Activated CD8-positive, alpha-beta T cell treated with anti-CD3 and anti-CD28 coated beads for 36 hours (primary cell): ENCODE measurements at regions not wholly inside any gene's neighbourhood (a gene's known extent, or its start where the extent isn't known, plus 50 kb on each side); places are given as distances from the start of the nearest gene placed in this dataset.

Experiments used
- ATAC-seq: fragments of 200-7000 bp; cut with Tn5 transposase; one replicate; pipeline ENCODE4 v1.10.0; 2021; ENCODE audit warnings: mild to moderate bottlenecking, moderate library complexity
- CTCF ChIA-PET: fragments of 350-600 bp; sonication (Branson Sonifier 250); formaldehyde crosslinking; loops from one replicate; lab custom pipeline; 2021; ENCODE audit warnings: antibody characterized with exemption; lab: Charles Lee
- POLR2A ChIA-PET: fragments of 350-600 bp; sonication (Branson Sonifier 250); formaldehyde crosslinking; loops from one replicate; lab custom pipeline; 2021; ENCODE audit warnings: antibody characterized with exemption; lab: Charles Lee
- DNase-seq: peaks from one replicate; pipeline ENCODE4 v3.0.0-alpha.2; 2020
- H3K27ac Mint-ChIP-seq: one replicate; pipeline ENCODE4 v1.8.0; 2021; ENCODE audit warnings: mild to moderate bottlenecking, mixed read lengths
- H3K27me3 Mint-ChIP-seq: one replicate; pipeline ENCODE4 v1.8.0; 2021; ENCODE audit warnings: mixed read lengths
- H3K36me3 Mint-ChIP-seq: one replicate; pipeline ENCODE4 v1.8.0; 2021; ENCODE audit warnings: low read depth, mixed read lengths
- H3K4me1 Mint-ChIP-seq: one replicate; pipeline ENCODE4 v1.8.0; 2021; ENCODE audit warnings: low read depth, mixed read lengths
- H3K4me3 Mint-ChIP-seq: one replicate; pipeline ENCODE4 v1.8.0; 2021; ENCODE audit warnings: mild to moderate bottlenecking, moderate library complexity, mixed read lengths
- H3K9me3 Mint-ChIP-seq: one replicate; pipeline ENCODE4 v1.8.0; 2021; ENCODE audit warnings: mixed read lengths
- CTCF ChIP-seq: fragments of 200-600 bp; IDR thresholded peaks from one replicate; pipeline ENCODE4 v1.8.0; 2022; ENCODE audit warnings: antibody characterized with exemption, mild to moderate bottlenecking
- intact Hi-C: fragments of 100-400 bp; cut with micrococcal nuclease; formaldehyde crosslinking; loops from one replicate; pipeline ENCODE4 v1.10.0; 2022

DNA sequence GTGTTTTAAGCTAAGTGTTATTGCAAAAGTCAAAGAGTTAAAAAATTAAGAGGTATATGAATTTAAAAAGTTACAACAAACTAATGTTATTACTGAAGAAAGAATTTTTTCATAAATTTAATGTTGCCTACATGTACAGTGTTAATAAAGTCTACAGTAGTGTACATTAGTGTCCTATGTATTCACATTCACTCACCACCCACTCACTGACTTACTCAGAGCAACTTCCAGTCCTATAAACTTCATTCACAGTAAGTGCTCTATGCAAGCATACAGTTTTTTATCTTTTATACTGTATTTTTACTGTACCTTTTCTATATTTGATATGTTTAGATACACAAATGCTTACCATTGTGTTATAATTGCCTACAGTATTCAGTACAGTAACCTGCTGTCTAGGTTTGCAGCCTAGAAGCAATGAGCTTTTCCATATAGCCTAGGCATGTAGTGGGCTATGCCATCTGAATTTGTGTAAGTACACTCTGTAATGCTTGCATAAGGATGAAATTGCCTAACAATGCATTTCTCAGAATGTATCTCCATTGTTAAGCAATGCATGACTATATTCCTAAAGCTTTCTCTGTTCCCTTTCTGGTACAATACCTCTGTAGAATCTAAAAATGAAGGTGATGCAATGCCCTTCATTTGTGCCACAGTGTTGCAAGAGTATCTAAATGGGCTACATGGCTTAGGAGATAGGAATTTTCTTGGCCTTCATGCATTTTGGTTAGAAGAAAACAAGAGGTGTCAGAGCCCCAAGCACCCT lies 370.8 kb upstream of the NT5C1B start:
- H3K36me3 Mint-ChIP-seq = peaks cover 1% of the 10 kb centered on the region
- intact Hi-C loops = no loop called here
- TF ChIP-seq CTCF = no peak
- ChIA-PET CTCF (no interaction called here), POLR2A (no interaction called here)
- peaks cover 4% of the 10 kb centered on the region for H3K9me3 Mint-ChIP-seq
- no peaks in the 10 kb centered on the region for H3K4me1 Mint-ChIP-seq
- DNase-seq (no peak), ATAC-seq (no peak)
- no peaks in the 10 kb centered on the region for H3K27me3 Mint-ChIP-seq
- H3K4me3 Mint-ChIP-seq = no peak overlapping the region
- H3K27ac Mint-ChIP-seq = no peak overlapping the region

DNA sequence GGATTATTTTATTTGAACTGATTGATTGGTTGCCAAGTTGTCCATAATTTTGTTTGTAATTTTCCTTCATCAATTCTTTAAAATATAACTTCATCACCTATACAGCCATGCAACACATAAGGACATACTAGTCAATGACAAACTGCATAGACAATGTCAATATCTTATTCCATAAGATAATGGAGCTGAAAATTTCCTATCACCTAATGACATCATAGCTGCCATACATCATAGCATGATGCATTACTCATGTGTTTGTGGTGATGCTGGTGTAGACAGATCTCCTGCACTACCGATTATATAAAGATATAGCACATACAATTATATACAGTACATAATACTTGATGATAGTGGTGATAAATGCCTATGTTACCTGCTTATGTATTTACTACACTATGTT lies 369.8 kb upstream of the NT5C1B start:
- intact Hi-C loops = no loop called here
- POLR2A ChIA-PET = no interaction called here
- TF ChIP-seq CTCF = no peak
- Mint-ChIP-seq H3K36me3 (peaks cover 1% of the 10 kb centered on the region), H3K4me1 (no peaks in the 10 kb centered on the region), H3K27me3 (no peaks in the 10 kb centered on the region), H3K4me3 (no peak overlapping the region), H3K27ac (no peak overlapping the region), H3K9me3 (peaks cover 5% of the 10 kb centered on the region)
- CTCF ChIA-PET = no interaction called here
- ATAC-seq (no peak), DNase-seq (no peak)

DNA sequence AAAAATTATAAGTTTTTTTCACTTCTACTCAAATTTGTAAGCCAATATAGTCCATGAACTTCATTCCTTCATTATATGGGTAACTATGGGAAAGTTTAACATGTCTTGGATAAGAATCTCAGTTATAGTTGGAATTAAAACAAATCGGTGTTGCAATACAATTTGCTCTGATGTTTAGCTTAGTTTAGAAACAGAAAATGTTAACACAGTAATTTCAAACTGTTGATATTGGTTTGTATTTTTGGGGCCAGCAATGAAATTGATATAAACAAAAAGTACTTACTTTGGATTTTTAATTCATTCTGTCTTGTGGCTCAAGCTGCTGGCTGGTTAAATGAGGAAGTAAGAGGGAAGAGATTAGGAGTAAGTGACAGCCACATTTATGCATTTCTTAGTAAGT lies 368.5 kb upstream of the NT5C1B start:
- ATAC-seq (no peak), DNase-seq (no peak)
- Mint-ChIP-seq H3K27ac (no peak overlapping the region), H3K27me3 (no peaks in the 10 kb centered on the region), H3K9me3 (peaks cover 2% of the 10 kb centered on the region), H3K4me1 (no peaks in the 10 kb centered on the region), H3K4me3 (no peak overlapping the region), H3K36me3 (no peaks in the 10 kb centered on the region)
- intact Hi-C loops = no loop called here
- no peak for TF ChIP-seq CTCF
- CTCF ChIA-PET = interaction anchor here (0.8 kb wide), 1 partner anchor 14 kb away, joined by 4 read pairs; no protein-coding TSS in a partner anchor
- POLR2A ChIA-PET = no interaction called here

- Mint-ChIP-seq H3K4me3 (no peak overlapping the region), H3K36me3 (no peaks in the 10 kb centered on the region), H3K27ac (no peak overlapping the region), H3K27me3 (no peaks in the 10 kb centered on the region), H3K4me1 (no peaks in the 10 kb centered on the region), H3K9me3 (peaks cover 2% of the 10 kb centered on the region)
- DNase-seq (no peak), ATAC-seq (no peak)
- CTCF ChIA-PET = no interaction called here
- no peak for TF ChIP-seq CTCF
- intact Hi-C loops = no loop called here
- POLR2A ChIA-PET = no interaction called here
Measured at GRCh38 chr2:18950361-18950851, 361.0 kb upstream of the NT5C1B start.

GRCh38 chr2:18949871-18950270 lies 360.5 kb upstream of the NT5C1B start:
- no peaks in the 10 kb centered on the region for H3K36me3 Mint-ChIP-seq
- no peaks in the 10 kb centered on the region for H3K27me3 Mint-ChIP-seq
- CTCF ChIA-PET = no interaction called here
- no peaks in the 10 kb centered on the region for H3K4me1 Mint-ChIP-seq
- no peak overlapping the region for H3K27ac Mint-ChIP-seq
- TF ChIP-seq CTCF = no peak
- DNase-seq (no peak), ATAC-seq (no peak)
- intact Hi-C loops = no loop called here
- H3K9me3 Mint-ChIP-seq = peaks cover 2% of the 10 kb centered on the region
- no peak overlapping the region for H3K4me3 Mint-ChIP-seq
- POLR2A ChIA-PET = no interaction called here
